Right kidney (tissue), 1 donor: ENCODE measurements at regions not wholly inside any gene's neighbourhood (a gene's known extent, or its start where the extent isn't known, plus 50 kb on each side); places are given as distances from the start of the nearest gene placed in this dataset.
"Not testable (repeated sequence)": the region's sequence is repeated elsewhere in the genome, so short reads cannot be mapped to it uniquely, and the experiment has no call there.

Source experiments
- DNase-seq: peaks from one replicate; pipeline ENCODE4 v3.0.0-alpha.2; 2016

- no peak for DNase-seq
Measured at GRCh38 chr7:112982441-112983063, 104.1 kb downstream of the GPR85 start.

- no peak for DNase-seq
Measured at GRCh38 chr7:112981966-112982365, 104.7 kb downstream of the GPR85 start.

GRCh38 chr7:112979055-112979454 lies 107.6 kb downstream of the GPR85 start:
- not testable (repeated sequence) for DNase-seq

GRCh38 chr7:112977244-112977955 lies 109.2 kb downstream of the GPR85 start:
- DNase-seq, result not testable (repeated sequence)

GRCh38 chr7:112970771-112971170 lies 115.9 kb downstream of the GPR85 start:
- no peak for DNase-seq

GRCh38 chr7:112969946-112970345 lies 116.7 kb downstream of the GPR85 start:
- no peak for DNase-seq

- no peak for DNase-seq
Measured at GRCh38 chr7:112965506-112965905, 121.1 kb downstream of the GPR85 start.

GRCh38 chr7:112963634-112964033 lies 123.0 kb downstream of the GPR85 start:
- DNase-seq, result no peak

- no peak for DNase-seq
Measured at GRCh38 chr7:112962815-112963214, 123.8 kb downstream of the GPR85 start.

GRCh38 chr7:112959276-112959675 lies 127.4 kb downstream of the GPR85 start:
- DNase-seq, result no peak

- DNase-seq, result no peak
Measured at GRCh38 chr7:112958775-112959174, 127.9 kb downstream of the GPR85 start.

GRCh38 chr7:112957901-112958300 lies 128.7 kb downstream of the GPR85 start:
- no peak for DNase-seq

GRCh38 chr7:112953031-112953430 lies 133.6 kb downstream of the GPR85 start:
- not testable (repeated sequence) for DNase-seq

- DNase-seq, result no peak
Measured at GRCh38 chr7:112951070-112951469, 135.6 kb downstream of the GPR85 start.

- DNase-seq, result not testable (repeated sequence)
Measured at GRCh38 chr7:112949682-112950081, 136.9 kb downstream of the GPR85 start.

GRCh38 chr7:112946350-112946749 lies 140.3 kb downstream of the GPR85 start:
- DNase-seq, result no peak

- DNase-seq, result no peak
Measured at GRCh38 chr7:112945046-112945445, 141.6 kb downstream of the GPR85 start.

GRCh38 chr7:112942981-112943380 lies 143.6 kb downstream of the GPR85 start:
- DNase-seq, result no peak

GRCh38 chr7:112942125-112942524 lies 144.5 kb downstream of the GPR85 start:
- not testable (repeated sequence) for DNase-seq

GRCh38 chr7:112940314-112940732 lies 146.3 kb downstream of the GPR85 start:
- no peak for DNase-seq

GRCh38 chr7:112939574-112940313 lies 146.9 kb downstream of the GPR85 start:
- DNase-seq, result peak; percentile 97

- no peak for DNase-seq
Measured at GRCh38 chr7:112938863-112939573, 147.6 kb downstream of the GPR85 start.
